Esophagus (tissue), 2 donors: ENCODE measurements at regions not wholly inside any gene's neighbourhood (a gene's known extent, or its start where the extent isn't known, plus 50 kb on each side); places are given as distances from the start of the nearest gene placed in this dataset.

Experiments used
- H3K27ac ChIP-seq, 2 donors: one replicate each; pipeline ENCODE4 v1.5.1; 2013; ENCODE audit warnings: low read depth in 2 of 2, mild to moderate bottlenecking in 2 of 2, inconsistent platforms in 1 of 2, low read length in 1 of 2, moderate library complexity in 1 of 2
- H3K27me3 ChIP-seq, 2 donors: one replicate each; pipeline ENCODE4 v1.6.1; 2013; ENCODE audit warnings: low read length in 2 of 2, control low read depth in 1 of 2, mild to moderate bottlenecking in 1 of 2; ENCODE audit not compliant: insufficient read depth in 2 of 2, control insufficient read depth in 1 of 2
- H3K36me3 ChIP-seq, 2 donors: one replicate each; pipeline ENCODE4 v1.6.1; 2013; ENCODE audit warnings: low read length in 1 of 2; ENCODE audit not compliant: control insufficient read depth in 2 of 2, insufficient read depth in 2 of 2
- H3K4me1 ChIP-seq, 2 donors: one replicate each; pipeline ENCODE4 v1.6.1; 2013; ENCODE audit warnings: low read length in 1 of 2; ENCODE audit not compliant: control insufficient read depth in 2 of 2, insufficient read depth in 2 of 2
- H3K4me3 ChIP-seq, 2 donors: one replicate each; pipeline ENCODE4 v1.5.1; 2013; ENCODE audit warnings: low read length in 2 of 2, mild to moderate bottlenecking in 2 of 2, low read depth in 1 of 2, moderate library complexity in 1 of 2
- H3K9me3 ChIP-seq, 2 donors: one replicate each; pipeline ENCODE4 v1.6.1; 2013; ENCODE audit warnings: mild to moderate bottlenecking in 2 of 2, low read depth in 1 of 2, low read length in 1 of 2, moderate library complexity in 1 of 2; ENCODE audit not compliant: control insufficient read depth in 2 of 2, insufficient read depth in 1 of 2
- WGBS, 2 donors: extraction: QIAGEN DNeasy Blood & Tissue Kit; methylation state at CpG; one replicate each; pipeline ENCODE4 v1.1.7; 2013; 5-methylcytosine and 5-hydroxymethylcytosine counted together
- donor health status: healthy with polysubstance abuse.
- donor health status: Bipolar disorder and iron deficiency.

GRCh38 chr9:2341956-2342355, 279.6 kb upstream of the VLDLR start:
- Histone ChIP-seq H3K9me3 (no peaks in the 10 kb centered on the region), H3K27me3 (no peaks in the 10 kb centered on the region), H3K36me3 (no peaks in the 10 kb centered on the region), H3K4me3 (no peak overlapping the region), H3K27ac (no peak overlapping the region), H3K4me1 (no peaks in the 10 kb centered on the region)
- WGBS, 2 donors: 76 to 89% methylated on average over 1 of the region's 1 CpG

DNA sequence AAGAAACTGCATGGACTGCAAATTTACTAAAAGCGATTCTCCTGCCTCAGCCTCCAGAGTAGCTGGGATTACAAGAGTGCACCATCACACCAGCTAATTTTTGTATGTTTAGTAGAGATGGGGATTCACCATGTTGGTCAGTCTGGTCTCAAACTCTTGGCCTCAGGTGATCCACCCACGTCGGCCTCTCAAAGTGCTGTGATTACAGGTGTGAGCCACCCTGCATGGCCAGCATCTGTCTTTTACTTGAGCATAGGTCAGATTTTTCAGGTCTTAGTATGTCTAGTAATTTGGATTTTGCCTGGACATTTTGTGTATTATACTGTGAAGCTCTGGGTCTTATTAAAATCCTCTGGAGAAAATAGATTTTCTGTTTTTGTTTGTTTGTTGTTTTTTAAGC, 277.8 kb upstream of the VLDLR start:
- Histone ChIP-seq H3K27me3 (no peaks in the 10 kb centered on the region), H3K36me3 (no peaks in the 10 kb centered on the region), H3K4me1 (no peaks in the 10 kb centered on the region), H3K27ac (no peak overlapping the region), H3K4me3 (no peak overlapping the region), H3K9me3 (peaks cover 0 to under 1% of the 10 kb centered on the region in 2 donors)
- 93 to 94% methylated on average over 3 of the region's 3 CpGs for WGBS, 2 donors

GRCh38 chr9:2344436-2344835, 277.2 kb upstream of the VLDLR start:
- H3K27ac ChIP-seq: no peak overlapping the region
- H3K9me3 ChIP-seq: peaks cover 0 to 2% of the 10 kb centered on the region in 2 donors
- no peak overlapping the region for H3K4me3 ChIP-seq
- H3K27me3 ChIP-seq: no peaks in the 10 kb centered on the region
- no peaks in the 10 kb centered on the region for H3K4me1 ChIP-seq
- no peaks in the 10 kb centered on the region for H3K36me3 ChIP-seq
- 93 to 94% methylated on average over 2 of the region's 2 CpGs for WGBS, 2 donors

DNA sequence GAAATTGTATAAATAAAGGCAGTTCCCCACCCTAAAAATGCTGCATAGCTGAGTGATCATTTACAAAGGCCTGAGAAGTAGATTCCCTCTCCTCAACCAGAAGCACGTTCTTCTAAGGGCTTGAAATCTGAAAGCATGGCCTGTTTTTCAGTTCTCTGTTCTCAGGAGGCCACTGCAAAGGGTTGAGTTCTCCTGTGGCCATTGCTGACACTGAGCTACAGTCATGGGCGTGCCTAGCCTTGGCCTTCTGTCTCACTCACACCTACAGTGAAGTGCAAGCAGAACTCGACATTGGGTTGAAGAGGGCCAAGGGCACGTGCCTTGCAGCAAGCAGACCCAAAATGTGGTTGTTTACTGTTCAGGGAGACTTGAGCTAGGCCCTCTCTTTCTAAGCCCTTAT, 276.6 kb upstream of the VLDLR start:
- H3K27ac ChIP-seq: no peak overlapping the region
- 77 to 84% methylated on average over 4 of the region's 4 CpGs for WGBS, 2 donors
- peaks cover 0 to 2% of the 10 kb centered on the region in 2 donors for H3K9me3 ChIP-seq
- H3K36me3 ChIP-seq: no peaks in the 10 kb centered on the region
- no peaks in the 10 kb centered on the region for H3K4me1 ChIP-seq
- no peak overlapping the region for H3K4me3 ChIP-seq
- no peaks in the 10 kb centered on the region for H3K27me3 ChIP-seq

- no peak overlapping the region for H3K4me3 ChIP-seq
- H3K36me3 ChIP-seq: no peaks in the 10 kb centered on the region
- peaks cover 0 to 2% of the 10 kb centered on the region in 2 donors for H3K9me3 ChIP-seq
- H3K4me1 ChIP-seq: no peaks in the 10 kb centered on the region
- H3K27me3 ChIP-seq: no peaks in the 10 kb centered on the region
- H3K27ac ChIP-seq: no peak overlapping the region
- WGBS, 2 donors: 84 to 92% methylated on average over 2 of the region's 2 CpGs
These were observed 275.2 kb upstream of the VLDLR start for GRCh38 chr9:2346277-2346913.

GRCh38 chr9:2351324-2351723, 270.3 kb upstream of the VLDLR start:
- H3K4me3 ChIP-seq: no peak overlapping the region
- no peaks in the 10 kb centered on the region for H3K27me3 ChIP-seq
- H3K4me1 ChIP-seq: no peaks in the 10 kb centered on the region
- H3K27ac ChIP-seq: no peak overlapping the region
- no peaks in the 10 kb centered on the region for H3K36me3 ChIP-seq
- peaks cover 0 to 2% of the 10 kb centered on the region in 2 donors for H3K9me3 ChIP-seq
- WGBS, 2 donors: 90 to 91% methylated on average over 3 of the region's 3 CpGs

DNA sequence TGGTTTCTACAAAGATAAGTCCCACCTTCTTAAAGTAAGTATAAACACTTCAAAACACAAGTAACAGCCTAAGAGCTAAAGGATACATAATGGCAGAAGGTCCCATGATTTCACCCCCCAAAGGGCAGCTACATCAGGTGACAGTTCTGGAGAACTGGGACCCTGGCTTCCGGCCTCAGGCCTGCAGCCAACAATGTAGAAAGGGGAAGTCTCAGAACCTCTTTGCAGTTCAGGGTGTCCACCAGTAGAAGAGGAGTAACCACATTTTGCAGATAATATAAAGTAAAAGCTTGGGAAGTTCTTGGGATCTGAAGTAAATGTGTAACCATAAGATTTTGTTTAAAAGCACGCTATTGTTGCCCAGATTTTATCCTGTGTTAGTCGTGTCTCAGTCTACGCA, 267.4 kb upstream of the VLDLR start:
- Histone ChIP-seq H3K27ac (no peak overlapping the region), H3K9me3 (no peaks in the 10 kb centered on the region), H3K27me3 (no peaks in the 10 kb centered on the region), H3K4me3 (no peak overlapping the region), H3K36me3 (no peaks in the 10 kb centered on the region), H3K4me1 (no peaks in the 10 kb centered on the region)
- 75 to 81% methylated on average over 4 of the region's 4 CpGs for WGBS, 2 donors

DNA sequence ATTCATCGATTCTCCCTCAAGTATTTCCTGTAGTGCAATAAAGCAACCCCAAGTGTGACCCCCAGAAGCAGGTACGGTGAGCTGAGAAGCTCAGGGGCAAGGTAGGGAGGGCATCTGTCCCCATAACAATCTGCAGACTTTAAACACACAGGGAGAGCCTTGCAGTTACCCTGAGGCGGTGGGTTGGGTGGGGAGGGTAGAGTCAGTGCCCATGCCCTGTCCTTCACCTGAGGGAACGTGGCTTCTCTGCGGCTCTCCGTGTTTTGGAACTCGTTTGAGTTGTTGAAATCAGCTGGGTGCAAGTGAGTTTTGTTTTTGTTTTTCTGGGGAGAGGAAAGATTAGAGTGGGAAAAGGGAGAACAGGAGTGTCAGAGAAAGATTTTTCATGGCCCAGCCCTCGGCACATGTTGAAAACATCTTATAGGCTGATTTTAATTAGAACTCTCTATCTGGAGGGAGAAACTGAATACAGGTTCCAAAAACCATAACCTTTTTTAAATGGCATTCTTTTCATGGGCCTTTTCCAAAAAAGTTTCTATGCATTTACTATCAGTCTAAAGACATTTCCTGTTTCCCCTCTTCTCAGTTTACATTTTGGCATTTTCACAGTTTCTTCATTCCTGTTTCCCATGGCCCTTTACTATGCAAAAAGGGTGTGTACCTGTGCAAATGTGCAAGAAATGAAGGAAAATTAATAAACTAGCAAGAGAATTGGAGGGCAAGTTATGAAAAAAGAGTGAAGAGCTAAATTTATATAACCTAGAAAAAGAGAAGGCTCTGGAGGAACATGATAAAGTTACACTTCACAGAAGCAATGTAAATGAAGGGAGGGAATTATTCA, 266.5 kb upstream of the VLDLR start:
- Histone ChIP-seq H3K4me1 (no peaks in the 10 kb centered on the region), H3K4me3 (no peak overlapping the region), H3K36me3 (no peaks in the 10 kb centered on the region), H3K27ac (no peak overlapping the region), H3K27me3 (no peaks in the 10 kb centered on the region), H3K9me3 (no peaks in the 10 kb centered on the region)
- 54 to 63% methylated on average over 8 of the region's 8 CpGs for WGBS, 2 donors

DNA sequence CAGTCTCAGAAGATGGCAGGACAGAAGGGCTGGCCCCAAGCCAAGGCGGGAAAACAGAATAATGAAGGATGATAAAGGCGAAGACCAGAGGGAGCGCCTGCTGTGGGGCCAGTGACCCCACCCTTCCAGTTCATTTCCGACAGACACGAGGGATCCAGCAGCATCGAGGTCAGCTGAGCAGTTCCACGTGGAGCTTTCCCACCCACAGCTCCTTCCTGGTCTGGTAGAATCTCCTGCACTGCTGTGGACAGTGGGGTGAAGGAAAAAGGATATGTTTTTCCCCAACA, 265.9 kb upstream of the VLDLR start:
- Histone ChIP-seq H3K9me3 (no peaks in the 10 kb centered on the region), H3K4me1 (no peaks in the 10 kb centered on the region), H3K4me3 (no peak overlapping the region), H3K27me3 (no peaks in the 10 kb centered on the region), H3K27ac (no peak overlapping the region), H3K36me3 (no peaks in the 10 kb centered on the region)
- 57 to 65% methylated on average over 7 of the region's 7 CpGs for WGBS, 2 donors
